ENCODE measurements at regions not wholly inside any gene's neighbourhood (a gene's known extent, or its start where the extent isn't known, plus 50 kb on each side); places are given as distances from the start of the nearest gene placed in this dataset.
"Not testable (repeated sequence)": the region's sequence is repeated elsewhere in the genome, so short reads cannot be mapped to it uniquely, and the experiment has no call there.

DNA sequence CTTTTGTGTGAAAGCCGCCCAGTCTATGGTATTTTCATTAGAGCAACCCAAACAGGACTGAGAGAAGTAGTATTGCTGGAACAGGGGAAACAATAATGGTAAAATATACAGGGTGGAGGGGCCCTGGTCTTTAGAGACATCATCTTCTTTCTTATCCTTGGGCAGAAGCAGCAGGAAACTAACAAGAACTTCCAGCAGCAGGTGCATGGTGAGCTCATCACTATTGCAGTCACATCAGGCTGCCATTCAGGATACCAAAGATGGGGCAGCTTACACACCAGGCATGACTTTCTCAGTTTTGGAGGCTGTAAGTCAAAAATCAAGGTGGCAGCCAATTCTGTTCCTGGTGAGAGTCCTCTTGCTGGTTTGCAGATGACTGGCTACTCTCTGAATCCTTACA, 478.3 kb upstream of the RUNX1 start:
- DNase-seq (ENCODE audit: low read depth) = no peak

DNA sequence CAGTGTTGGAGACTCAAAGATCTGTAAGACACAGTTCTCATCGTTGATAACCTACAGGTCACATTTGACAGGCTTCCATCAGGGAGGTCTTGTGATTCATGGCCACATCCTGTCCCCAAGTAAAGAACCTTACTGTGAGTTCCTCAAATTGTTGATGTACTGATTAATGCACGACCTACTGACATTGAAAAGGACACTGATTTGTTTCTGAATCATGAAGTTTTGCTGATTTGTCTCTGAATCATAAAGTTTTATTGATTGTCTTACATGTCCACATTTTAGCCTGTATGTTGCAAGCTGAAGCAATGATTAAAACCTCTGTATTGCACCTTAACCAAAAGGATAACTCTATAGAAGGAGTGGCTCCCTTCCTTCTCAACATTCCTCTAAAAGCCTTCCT, 476.3 kb upstream of the RUNX1 start:
- DNase-seq (ENCODE audit: low read depth) = no peak

DNA sequence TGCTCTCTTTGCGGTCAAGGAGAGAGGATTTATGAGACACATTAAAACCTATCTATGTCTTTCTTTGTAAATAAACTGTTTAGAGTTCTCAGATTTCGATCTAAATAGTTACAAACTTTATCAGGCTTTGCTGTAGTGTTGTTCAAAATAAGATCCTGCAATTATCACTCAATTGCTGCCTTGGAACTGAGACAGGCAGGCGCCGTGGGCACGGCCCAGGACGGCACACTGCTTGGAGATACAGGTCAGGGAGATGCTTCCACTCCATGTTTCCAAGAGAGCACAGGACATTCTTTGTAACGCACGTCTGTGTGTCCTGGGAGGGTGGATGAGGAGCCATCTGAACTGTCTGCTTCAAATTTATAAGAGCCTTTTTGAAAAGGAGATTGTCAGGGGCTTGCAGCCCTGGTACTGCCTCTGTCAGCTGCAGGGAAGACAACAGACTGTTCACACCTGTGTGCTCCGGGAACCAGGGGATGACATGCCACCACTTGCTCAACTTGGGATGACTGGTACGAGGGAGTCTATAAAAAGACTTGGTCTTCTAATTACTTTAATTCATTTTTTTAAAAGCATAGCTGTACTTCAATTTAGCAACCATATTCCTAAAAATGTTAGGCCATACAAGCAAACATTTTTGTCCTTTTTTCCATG, 472.9 kb upstream of the RUNX1 start:
- no peak for DNase-seq (ENCODE audit: low read depth)

DNA sequence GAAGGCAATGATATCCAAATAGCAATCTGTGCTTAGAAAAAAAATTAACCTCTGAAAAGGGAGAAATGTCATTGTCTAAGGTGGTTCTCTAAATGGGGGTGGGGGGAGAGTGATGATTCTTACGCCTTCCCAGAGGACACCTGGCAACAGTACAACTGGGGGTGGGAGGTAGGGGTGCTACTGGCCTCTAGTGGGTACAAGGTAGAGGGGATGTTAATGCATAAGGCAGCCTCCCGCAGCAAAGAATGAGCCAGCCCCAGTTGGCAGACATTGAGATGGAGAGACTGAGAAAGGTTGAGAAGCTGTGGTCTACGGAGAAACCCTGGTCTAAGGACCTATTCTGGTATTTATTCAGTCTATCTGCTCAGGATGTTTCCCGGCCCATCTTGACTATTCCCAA, 472.2 kb upstream of the RUNX1 start:
- DNase-seq (ENCODE audit: low read depth) = no peak

DNA sequence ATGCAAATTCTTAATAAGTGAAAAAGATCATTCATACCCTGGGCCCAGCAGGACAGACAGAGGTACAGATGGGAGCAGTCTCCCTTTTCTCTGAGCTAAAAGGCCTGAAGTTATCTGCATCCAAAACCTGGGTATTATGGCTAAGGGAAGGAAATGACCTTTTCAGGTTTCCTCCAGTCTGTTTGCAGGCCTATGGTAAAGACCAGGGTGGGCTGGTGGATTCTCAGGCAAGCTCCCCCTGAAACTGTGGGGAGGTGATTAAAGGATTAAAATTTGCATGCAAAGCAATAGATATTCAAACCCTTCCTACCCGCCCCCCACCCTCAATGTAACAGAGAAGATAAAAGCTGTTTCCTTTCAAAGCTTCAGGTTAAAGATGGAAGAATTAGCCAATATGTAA, 471.8 kb upstream of the RUNX1 start:
- DNase-seq (ENCODE audit: low read depth) = no peak

DNA sequence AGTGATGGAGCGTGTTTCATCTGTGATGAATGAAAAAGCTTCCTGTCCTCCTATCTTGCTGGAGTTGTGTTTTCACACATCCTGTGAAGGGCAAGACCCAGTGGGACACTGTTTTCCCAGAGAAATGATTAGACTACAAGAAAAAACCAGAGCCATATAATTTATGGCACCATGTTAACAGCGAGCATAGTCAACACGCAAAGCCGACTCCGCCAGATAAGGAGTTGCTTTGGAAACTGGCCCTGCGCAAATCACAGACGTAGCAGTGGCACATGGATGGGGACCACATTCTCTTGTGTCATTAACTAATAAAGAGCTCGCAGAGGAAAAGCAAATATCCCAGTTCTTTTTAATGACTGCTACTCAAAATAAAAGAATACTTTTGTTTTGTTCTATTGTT, 471.2 kb upstream of the RUNX1 start:
- DNase-seq (ENCODE audit: low read depth) = no peak

DNA sequence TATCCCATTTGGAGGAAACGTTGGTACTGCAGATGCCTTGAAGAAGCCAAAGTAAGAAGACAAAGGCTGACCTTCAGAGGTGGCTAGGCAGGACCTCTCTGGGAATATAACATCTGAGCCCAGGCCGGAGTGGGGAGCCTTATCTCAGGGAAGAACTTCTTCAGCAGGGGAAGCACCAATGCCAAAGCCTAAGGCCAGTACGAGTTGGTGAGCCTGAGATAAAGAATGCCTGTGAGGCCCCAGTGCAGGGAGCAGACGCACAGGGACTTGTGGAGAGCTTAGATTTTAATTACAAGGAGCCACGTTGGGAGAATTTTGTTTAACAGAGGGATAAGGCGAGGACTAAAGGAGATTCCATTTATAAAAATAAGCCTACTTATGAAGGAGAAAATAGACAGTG, 468.8 kb upstream of the RUNX1 start:
- DNase-seq (ENCODE audit: low read depth) = no peak

DNA sequence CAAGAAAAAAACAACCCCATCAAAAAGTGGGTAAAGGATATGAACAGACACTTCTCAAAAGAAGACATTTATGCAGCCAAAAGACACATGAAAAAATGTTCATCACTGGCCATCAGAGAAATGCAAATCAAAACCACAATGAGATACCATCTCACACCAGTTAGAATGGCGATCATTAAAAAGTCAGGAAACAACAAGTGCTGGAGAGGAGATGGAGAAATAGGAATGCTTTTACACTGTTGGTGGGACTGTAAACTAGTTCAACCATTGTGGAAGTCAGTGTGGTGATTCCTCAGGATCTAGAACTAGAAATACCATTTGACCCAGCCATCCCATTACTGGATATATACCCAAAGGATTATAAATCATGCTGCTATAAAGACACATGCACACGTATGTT, 467.2 kb upstream of the RUNX1 start:
- DNase-seq (ENCODE audit: low read depth) = not testable (repeated sequence)

DNA sequence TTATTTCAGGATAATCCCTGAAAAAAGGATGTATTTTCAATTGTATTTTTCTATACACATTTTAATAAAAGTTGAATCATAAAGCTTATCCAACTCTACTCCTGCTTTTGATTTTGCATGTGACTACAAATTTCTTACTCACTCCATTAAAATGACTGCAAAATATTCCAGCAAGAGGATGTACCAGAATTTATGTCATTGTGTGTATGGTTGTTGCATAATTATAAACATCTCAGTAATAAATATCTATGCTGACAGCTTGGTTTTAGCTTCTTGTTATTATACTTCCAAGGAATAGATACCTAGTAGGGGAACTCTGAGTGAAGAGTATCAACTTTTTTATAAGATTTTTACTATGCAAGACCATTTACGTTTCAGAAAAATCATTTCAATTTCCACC, 463.2 kb upstream of the RUNX1 start:
- DNase-seq (ENCODE audit: low read depth) = no peak

DNA sequence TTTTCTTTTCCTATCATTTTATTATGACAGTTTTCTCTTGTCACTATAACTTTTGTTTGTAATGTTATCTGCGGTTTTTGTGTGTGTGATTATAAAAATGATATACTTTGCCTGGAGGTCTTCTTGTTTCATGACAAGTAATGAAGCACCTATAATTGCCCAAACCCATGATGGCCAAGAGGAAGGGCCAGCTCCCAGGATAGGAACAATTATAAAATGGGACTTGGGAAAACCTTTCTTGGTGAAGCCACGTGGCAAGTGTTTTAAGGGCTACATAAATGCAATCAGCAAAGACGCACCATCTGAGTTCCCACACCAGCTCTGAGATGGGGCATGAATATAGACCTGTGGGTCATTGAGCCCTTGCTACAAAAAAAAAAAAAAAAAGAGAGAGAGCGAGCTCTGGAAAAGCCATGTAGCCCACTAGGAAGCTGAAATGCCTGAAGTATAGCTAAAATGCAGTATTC, 462.6 kb upstream of the RUNX1 start:
- no peak for DNase-seq (ENCODE audit: low read depth)

DNA sequence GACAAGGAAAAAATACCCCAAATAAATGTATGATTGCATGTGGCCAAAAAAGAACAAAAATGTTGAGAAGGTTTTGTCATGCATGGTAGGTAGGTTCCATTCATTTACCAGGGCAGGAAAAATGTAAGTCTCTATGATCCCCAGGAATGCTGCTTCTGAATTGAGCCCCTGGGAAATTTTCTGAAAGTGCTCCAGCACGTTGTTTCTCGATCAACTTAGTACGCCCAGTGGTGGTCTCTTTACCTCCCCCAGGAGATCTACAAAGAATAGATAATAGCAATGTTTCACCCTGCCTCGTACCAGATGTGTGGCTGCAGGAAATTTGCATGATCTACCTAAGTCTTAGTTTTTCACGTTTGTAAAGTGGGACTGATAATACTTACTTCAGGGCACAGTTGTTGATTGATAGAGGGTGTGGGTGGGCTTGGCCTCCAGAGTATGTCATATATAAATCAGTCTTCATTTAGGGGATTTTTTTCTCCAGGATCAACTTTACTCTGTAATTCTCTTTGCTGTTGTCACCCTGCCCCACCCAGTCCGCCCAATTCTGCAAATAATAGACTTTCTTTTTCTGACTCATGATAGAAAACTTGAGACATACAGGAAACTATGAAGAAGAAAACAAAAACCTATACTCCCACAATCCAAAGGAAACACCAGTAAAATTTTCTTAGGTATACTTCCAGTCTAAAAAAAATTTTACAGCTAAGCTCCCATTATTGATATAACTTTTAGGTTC, 462.0 kb upstream of the RUNX1 start:
- no peak for DNase-seq (ENCODE audit: low read depth)

DNA sequence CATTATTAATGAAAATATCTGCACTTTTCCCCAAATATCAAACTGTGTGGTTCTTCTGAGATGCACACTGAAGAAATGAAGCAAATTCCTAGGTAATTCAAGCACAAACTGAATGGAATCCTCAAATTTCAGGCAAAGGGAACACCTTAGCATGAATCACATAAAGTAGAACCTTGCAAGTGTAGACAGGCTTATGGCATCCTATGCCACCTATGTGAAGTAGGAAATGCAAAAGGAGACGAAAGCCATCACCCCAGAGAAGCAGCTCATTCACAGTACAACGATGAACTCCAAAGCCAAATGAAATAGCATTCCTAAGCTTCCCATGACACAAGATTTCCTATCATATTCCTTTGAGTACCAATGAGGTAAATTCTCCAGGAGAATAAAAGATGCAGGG, 461.2 kb upstream of the RUNX1 start:
- no peak for DNase-seq (ENCODE audit: low read depth)

DNA sequence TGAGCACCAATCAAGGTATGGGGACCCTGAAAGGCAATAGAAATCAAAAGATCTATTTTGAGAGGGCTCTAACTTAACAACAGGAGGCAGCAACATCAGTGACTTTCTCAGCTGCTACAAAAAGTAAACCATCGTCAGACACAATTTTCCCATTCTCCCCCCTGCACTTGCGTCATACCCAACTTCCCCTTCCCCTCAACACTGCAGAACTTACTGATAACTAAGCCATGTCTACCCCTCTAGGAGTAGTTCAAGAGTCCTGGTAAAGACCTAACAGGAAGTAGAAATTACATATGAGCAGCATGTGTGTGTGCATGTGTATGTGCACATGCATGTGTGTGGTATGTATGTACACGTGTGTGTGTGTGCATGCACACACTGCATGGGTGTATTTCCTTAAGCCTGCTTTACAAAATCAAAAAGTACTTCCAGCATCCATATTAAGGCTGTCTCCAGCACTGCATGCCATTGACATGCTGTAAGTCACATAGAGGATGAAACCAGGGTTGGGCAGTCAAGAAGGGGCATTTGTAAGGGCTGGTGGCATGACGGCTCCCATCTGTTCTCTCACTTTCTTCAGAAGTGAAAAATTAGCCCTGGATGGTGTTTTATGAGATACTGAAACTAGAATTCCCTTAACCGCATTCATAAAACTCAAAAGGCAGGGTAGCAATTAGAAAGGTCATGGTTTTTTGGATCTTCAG, 460.1 kb upstream of the RUNX1 start:
- DNase-seq (ENCODE audit: low read depth) = no peak

DNA sequence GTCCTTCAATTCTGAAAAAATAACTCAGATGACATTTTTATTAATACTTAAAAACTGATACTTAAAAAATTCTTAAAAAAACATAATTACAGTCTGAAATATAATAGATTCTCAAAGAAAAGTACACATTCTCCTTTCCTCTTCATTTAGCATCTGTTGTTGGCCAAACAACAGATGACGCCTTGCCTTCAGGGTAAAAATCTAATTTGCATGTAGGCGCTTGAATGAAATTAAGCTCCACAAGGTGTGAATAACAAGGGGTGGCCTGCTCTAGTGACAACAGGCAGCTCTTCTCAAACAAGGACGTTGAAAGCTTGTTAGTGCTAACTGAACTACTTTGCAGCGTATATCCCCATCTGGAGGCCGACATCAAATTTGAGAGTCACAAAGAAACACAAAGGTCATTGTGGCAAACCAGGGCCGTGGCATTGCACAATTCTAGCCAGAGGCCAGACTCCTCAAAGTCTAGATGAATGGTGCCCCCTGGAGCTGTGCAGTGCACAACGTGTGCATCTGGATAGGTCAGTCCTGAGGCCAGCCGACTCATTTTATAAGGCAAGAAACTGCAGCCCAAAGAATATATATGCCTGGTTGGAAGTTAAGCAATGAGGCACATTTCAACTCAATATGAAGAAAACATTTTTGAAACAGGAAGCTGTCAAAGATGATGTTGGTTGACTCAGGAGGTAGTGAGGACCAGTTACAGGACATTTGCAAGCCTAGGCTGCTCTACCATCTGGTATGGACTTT, 459.2 kb upstream of the RUNX1 start:
- no peak for DNase-seq (ENCODE audit: low read depth)

DNA sequence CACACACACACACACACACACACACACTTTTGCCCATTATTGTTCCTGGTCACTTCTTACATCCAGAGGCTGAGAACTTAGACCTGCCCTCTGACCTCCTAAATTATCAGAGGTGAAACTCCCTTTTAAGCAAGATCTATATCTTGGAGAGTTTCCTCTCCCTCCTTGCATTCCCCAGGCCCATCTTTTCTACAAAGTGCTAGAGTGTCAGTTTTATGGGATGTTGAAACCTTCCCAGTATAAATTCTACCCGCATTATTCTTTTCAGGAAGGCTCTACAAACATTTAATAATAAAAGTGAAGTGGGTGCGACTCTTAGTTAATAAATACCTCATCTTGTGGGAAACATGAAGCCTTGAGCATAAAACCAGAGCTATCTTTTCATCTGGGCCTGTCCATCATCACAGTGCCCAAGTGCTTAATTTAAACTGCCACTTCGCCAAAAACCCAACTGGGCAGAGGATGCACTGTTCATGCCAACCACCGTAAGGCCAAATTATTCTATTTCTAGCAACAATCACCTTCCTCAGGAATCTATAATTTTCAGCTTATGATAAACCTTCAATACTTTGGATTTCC, 458.2 kb upstream of the RUNX1 start:
- no peak for DNase-seq (ENCODE audit: low read depth)

DNA sequence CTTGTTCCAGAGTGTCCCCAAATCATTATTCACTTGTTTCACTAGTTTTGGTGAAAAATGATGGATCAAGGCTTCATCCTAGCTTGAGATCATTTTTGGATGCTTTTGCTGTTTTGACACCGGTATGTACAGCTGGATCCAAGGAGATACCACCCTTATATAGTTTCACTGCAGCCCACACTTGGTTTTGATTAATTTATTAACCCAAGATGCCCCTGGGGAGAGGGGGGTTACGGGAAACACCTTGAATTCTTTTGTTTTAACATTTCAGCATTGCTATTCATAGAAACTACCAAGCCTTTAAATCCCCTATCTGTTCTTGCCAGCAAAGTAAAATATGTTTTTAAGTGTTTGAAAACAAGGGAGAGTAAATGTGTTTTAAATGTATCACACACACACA, 457.7 kb upstream of the RUNX1 start:
- DNase-seq (ENCODE audit: low read depth) = no peak

DNA sequence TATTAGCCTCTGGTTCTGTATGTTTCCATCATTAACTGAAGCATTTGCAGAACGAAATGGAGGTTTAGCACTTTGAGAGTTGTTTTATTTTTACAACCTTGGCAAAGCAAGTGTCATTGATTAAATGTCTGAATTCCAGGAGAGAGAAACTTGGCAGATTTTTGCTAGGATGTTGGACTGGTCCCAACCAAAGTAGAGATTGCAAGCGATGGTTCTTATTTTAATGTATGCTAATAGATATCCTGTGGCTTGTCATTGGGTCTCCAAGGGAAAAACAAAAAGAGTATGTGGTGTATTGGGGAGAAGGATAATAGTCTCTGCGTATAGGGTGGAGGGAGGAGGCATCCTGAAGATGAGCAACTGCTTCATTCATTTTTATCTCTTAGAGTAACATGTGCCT, 457.2 kb upstream of the RUNX1 start:
- DNase-seq (ENCODE audit: low read depth) = no peak

DNA sequence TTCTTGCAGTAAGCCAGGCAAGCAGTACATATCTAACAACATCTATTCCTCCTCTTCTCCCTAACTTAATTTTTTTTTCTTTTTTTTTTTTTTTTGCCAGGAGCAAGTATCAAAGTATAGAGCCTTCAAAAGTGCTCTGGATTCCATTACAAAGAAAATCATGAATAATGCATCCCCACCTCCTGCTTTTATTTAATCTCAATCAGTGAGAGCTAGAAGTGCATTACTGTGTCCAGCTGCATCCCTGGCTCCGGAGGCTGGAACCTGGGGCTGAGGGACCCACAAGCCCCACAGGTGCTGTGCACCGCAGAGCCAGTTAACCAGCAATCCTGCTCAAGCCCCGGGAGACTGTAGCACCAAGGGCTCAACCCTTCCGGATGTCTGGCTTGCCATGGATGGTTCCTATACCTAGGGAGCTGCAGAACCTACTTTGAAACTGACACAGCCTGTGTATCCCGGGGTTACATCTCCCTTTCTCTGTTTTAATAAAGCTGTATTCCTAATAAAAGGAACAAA, 455.9 kb upstream of the RUNX1 start:
- no peak for DNase-seq (ENCODE audit: low read depth)

DNA sequence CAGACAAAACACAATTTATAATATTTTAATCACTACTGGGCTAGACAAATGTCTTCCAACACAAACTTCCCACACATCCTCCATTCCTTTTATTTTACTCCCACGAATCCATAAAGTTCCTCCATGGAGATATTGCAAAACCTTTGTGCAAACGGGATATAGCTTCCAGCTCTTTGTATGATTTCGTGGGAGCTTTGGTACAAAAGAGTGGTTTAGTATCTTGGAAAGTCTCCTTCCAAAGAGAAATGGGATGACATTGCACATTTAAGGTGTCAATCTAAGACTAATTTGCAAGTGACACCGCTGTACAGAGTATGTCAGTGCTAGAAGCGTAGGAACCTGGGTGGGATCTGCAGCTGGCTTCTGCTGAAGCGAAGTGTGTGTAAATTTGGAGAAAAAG, 455.2 kb upstream of the RUNX1 start:
- DNase-seq (ENCODE audit: low read depth) = no peak

DNA sequence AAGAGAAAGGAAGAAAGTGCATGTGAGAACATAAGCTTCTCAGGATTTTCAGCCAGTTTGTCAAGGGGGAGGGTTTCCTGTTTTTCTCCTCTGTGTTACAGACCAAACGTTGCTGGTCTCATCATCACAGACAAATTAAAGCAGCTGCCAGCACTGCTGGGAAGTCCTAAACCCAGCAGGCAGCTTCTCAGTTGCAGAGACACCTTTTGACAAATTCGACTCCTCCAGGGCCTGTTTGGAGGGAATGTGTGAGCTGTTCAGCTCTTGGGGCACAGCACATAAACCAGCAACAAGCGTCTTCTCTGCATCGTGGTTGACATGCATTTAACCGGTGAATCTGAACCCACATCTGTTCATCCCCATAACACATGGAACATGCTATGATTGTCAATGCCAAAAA, 454.6 kb upstream of the RUNX1 start:
- DNase-seq (ENCODE audit: low read depth) = no peak

DNA sequence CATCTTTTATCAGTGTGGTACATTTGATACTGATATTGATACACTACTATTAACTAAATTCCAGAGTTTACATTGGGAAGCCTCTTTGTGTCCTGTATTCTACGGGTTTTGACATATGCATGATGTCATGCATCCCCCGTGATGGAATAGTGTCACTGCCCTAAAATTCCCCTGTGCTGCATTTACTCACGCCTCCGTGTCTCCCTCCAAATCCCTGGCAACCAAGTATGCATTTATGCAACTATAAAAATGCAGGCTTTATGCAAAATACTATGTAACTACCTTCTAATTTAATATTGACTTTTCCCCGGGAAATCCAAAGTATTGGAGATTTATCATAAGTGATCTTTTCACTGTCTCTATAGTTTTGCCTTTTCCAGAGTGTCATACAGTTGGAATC, 453.7 kb upstream of the RUNX1 start:
- DNase-seq (ENCODE audit: low read depth) = no peak

DNA sequence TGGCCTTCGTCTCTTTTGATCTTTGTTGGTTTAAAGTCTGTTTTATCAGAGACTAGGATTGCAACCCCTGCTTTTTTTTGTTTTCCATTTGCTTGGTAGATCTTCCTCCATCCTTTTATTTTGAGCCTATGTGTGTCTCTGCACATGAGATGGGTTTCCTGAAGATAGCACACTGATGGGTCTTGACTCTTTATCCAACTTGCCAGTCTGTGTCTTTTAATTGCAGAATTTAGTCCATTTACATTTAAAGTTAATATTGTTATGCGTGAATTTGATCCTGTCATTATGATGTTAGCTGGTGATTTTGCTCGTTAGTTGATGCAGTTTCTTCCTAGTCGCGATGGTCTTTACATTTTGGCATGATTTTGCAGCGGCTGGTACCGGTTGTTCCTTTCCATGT, 448.4 kb upstream of the RUNX1 start:
- DNase-seq (ENCODE audit: low read depth) = not testable (repeated sequence)
